ENCODE measurements at regions not wholly inside any gene's neighbourhood (a gene's known extent, or its start where the extent isn't known, plus 50 kb on each side); places are given as distances from the start of the nearest gene placed in this dataset.

DNA sequence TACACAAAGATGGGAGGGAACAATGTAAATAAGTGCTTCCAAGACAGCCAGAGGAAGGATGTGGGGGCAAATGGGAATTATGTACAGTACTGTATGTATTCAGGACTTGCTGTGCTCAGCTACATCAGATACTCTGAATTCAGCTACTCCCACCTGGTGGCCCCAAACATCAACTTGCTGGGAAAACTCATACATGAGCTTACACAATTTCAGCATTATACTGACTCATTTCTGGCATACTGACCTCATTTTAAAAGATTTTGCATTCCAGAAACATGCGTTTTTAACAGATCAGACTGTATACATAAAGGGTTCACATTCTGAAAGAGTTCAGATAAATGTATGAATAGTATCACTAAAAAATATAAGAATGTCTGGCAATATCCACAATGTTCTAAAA is 59.7 kb downstream of the GPX5 start:
- Histone ChIP-seq H3K9me3 (ENCODE audit: control extremely low read depth in 1 of 3, control insufficient read depth in 2 of 3, insufficient read depth in 1 of 3, low read length in 2 of 3) (peaks cover 4 to 33% (median 6%) of the 10 kb centered on the region in 3 donors), H3K27me3 (replicated peaks in 1 of 4; ENCODE audit: control extremely low read depth in 1 of 4, control insufficient read depth in 3 of 4, insufficient read depth in 4 of 4, low read length in 3 of 4) (peaks cover 3 to 50% (median 47%) of the 10 kb centered on the region in 4 experiments), H3K36me3 (replicated peaks in 1 of 2; ENCODE audit: control extremely low read depth in 1 of 2, control insufficient read depth in 1 of 2, extremely low read depth in 1 of 2, insufficient read depth in 2 of 2, low read length in 1 of 2) (no peaks in the 10 kb centered on the region), H4K20me1 (ENCODE audit: control insufficient read depth, insufficient read depth, low read length, poor library complexity, severe bottlenecking) (no peaks in the 10 kb centered on the region), H3K4me3 (ENCODE audit: control extremely low read depth in 1 of 5, extremely low read depth in 1 of 5, insufficient read depth in 1 of 5, low read depth in 2 of 5, low read length in 4 of 5) (no peak overlapping the region), H3K4me1 (ENCODE audit: control insufficient read depth in 2 of 2, insufficient read depth in 2 of 2, low read length in 2 of 2) (peaks cover 18 to 20% of the 10 kb centered on the region in 2 donors), H3K79me2 (ENCODE audit: control insufficient read depth, insufficient read depth, low read length) (no peaks in the 10 kb centered on the region), H3K4me2 (replicated peaks; ENCODE audit: low read depth, low read length, poor library complexity, severe bottlenecking) (no peak overlapping the region), H3K9ac (ENCODE audit: low read length) (no peak overlapping the region), H3K27ac (ENCODE audit: low read length in 2 of 2) (no peak overlapping the region), H2AFZ (ENCODE audit: insufficient read depth, low read depth, low read length, poor library complexity, severe bottlenecking) (no peak overlapping the region)
- ATAC-seq (ENCODE audit: low read depth) = no peak
- Mint-ChIP-seq H3K9me3 (ENCODE audit: insufficient read depth) (peaks cover 10% of the 10 kb centered on the region), H3K4me3 (no peak overlapping the region), H3K27ac (no peak overlapping the region), H3K4me1 (peaks cover 23% of the 10 kb centered on the region), H3K27me3 (peaks cover 65% of the 10 kb centered on the region)
- no CpG with 5 or more reads among the region's 1 CpG for WGBS (ENCODE audit: insufficient coverage)
- DNase-seq = no peak
- intact Hi-C loops (cut with micrococcal nuclease) = no loop called here
- POLR2A ChIA-PET = no interaction called here
- TF ChIP-seq EZH2 (IDR thresholded peaks at IDR 0.05; ENCODE audit: borderline replicate concordance, insufficient read depth, low read depth, low read length, poor library complexity, severe bottlenecking) = no peak
- TF ChIP-seq, protein P1, sequence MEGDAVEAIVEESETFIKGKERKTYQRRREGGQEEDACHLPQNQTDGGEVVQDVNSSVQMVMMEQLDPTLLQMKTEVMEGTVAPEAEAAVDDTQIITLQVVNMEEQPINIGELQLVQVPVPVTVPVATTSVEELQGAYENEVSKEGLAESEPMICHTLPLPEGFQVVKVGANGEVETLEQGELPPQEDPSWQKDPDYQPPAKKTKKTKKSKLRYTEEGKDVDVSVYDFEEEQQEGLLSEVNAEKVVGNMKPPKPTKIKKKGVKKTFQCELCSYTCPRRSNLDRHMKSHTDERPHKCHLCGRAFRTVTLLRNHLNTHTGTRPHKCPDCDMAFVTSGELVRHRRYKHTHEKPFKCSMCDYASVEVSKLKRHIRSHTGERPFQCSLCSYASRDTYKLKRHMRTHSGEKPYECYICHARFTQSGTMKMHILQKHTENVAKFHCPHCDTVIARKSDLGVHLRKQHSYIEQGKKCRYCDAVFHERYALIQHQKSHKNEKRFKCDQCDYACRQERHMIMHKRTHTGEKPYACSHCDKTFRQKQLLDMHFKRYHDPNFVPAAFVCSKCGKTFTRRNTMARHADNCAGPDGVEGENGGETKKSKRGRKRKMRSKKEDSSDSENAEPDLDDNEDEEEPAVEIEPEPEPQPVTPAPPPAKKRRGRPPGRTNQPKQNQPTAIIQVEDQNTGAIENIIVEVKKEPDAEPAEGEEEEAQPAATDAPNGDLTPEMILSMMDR (IDR thresholded peaks at IDR 0.05) = no peak
- CTCF ChIA-PET = no interaction called here

DNA sequence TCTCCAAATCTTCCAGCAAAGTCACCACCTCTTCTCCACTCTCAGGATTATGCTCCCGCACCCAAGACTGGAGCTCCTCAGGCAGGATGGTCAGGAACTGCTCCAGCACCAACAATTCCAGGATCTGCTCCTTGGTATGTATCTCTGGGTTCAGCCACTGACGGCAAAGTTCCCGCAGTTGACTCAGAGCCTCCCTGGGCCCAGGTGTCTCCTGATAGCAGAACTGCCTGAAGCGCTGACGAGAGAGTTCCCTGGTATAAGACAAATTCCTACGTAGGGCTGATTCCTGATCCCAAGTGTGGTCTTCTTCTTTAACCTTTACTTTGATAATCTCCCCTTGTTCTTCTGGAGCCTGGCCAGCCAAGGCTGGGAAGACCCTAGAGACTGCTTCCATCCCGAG is 60.6 kb downstream of the GPX5 start:
- Histone ChIP-seq H3K4me3 (ENCODE audit: control extremely low read depth in 1 of 5, extremely low read depth in 1 of 5, insufficient read depth in 1 of 5, low read depth in 2 of 5, low read length in 4 of 5) (peak overlapping the region in 2 of 5 experiments; percentile 42 to 43), H3K27ac (ENCODE audit: low read length in 2 of 2) (no peak overlapping the region), H4K20me1 (ENCODE audit: control insufficient read depth, insufficient read depth, low read length, poor library complexity, severe bottlenecking) (no peaks in the 10 kb centered on the region), H3K36me3 (replicated peaks in 1 of 2; ENCODE audit: control extremely low read depth in 1 of 2, control insufficient read depth in 1 of 2, extremely low read depth in 1 of 2, insufficient read depth in 2 of 2, low read length in 1 of 2) (no peaks in the 10 kb centered on the region), H3K79me2 (ENCODE audit: control insufficient read depth, insufficient read depth, low read length) (no peaks in the 10 kb centered on the region), H3K27me3 (replicated peaks in 1 of 4; ENCODE audit: control extremely low read depth in 1 of 4, control insufficient read depth in 3 of 4, insufficient read depth in 4 of 4, low read length in 3 of 4) (peaks cover 3 to 60% (median 55%) of the 10 kb centered on the region in 4 experiments), H3K4me2 (replicated peaks; ENCODE audit: low read depth, low read length, poor library complexity, severe bottlenecking) (peak overlapping the region; percentile 73), H3K9me3 (ENCODE audit: control extremely low read depth in 1 of 3, control insufficient read depth in 2 of 3, insufficient read depth in 1 of 3, low read length in 2 of 3) (peaks cover 4 to 33% (median 6%) of the 10 kb centered on the region in 3 donors), H3K4me1 (ENCODE audit: control insufficient read depth in 2 of 2, insufficient read depth in 2 of 2, low read length in 2 of 2) (peaks cover 18 to 20% of the 10 kb centered on the region in 2 donors), H3K9ac (ENCODE audit: low read length) (peak overlapping the region; percentile 64), H2AFZ (ENCODE audit: insufficient read depth, low read depth, low read length, poor library complexity, severe bottlenecking) (peak overlapping the region; percentile 78)
- Mint-ChIP-seq H3K4me1 (peaks cover 23% of the 10 kb centered on the region), H3K27me3 (peaks cover 73% of the 10 kb centered on the region), H3K27ac (peak overlapping the region; percentile 7), H3K9me3 (ENCODE audit: insufficient read depth) (peaks cover 10% of the 10 kb centered on the region), H3K4me3 (peak overlapping the region; percentile 88)
- ATAC-seq (ENCODE audit: low read depth) = no peak
- ChIA-PET POLR2A (no interaction called here), CTCF (no interaction called here)
- WGBS (ENCODE audit: insufficient coverage) = 86% methylated on average over 6 of the region's 7 CpGs
- DNase-seq = no peak
- intact Hi-C loops (cut with micrococcal nuclease) = no loop called here
- TF ChIP-seq EZH2 (IDR thresholded peaks at IDR 0.05; ENCODE audit: borderline replicate concordance, insufficient read depth, low read depth, low read length, poor library complexity, severe bottlenecking) = no peak
- TF ChIP-seq, protein P1 (IDR thresholded peaks at IDR 0.05) = no peak

Measured in B cell (primary cell).